IPS-18a (cell line): ENCODE measurements at regions not wholly inside any gene's neighbourhood (a gene's known extent, or its start where the extent isn't known, plus 50 kb on each side); places are given as distances from the start of the nearest gene placed in this dataset.

Experiments used
- H3K27ac ChIP-seq: one replicate; pipeline ENCODE4 v1.5.1; 2013; ENCODE audit warnings: low read length
- H3K27me3 ChIP-seq: one replicate; pipeline ENCODE4 v1.6.1; 2013; ENCODE audit warnings: mild to moderate bottlenecking, low read length; ENCODE audit not compliant: control insufficient read depth, insufficient read depth
- H3K36me3 ChIP-seq: one replicate; pipeline ENCODE4 v1.6.1; 2013; ENCODE audit warnings: low read depth, low read length; ENCODE audit not compliant: control insufficient read depth
- H3K4me1 ChIP-seq: one replicate; pipeline ENCODE4 v1.6.1; 2013; ENCODE audit warnings: low read depth, low read length; ENCODE audit not compliant: control insufficient read depth
- H3K4me3 ChIP-seq: one replicate; pipeline ENCODE4 v1.5.1; 2013; ENCODE audit warnings: low read length
- H3K9ac ChIP-seq: one replicate; pipeline ENCODE4 v1.6.1; 2013; ENCODE audit warnings: mild to moderate bottlenecking, low read length, moderate library complexity
- H3K9me3 ChIP-seq: one replicate; pipeline ENCODE4 v1.6.1; 2013; ENCODE audit warnings: low read depth, low read length; ENCODE audit not compliant: control insufficient read depth

DNA sequence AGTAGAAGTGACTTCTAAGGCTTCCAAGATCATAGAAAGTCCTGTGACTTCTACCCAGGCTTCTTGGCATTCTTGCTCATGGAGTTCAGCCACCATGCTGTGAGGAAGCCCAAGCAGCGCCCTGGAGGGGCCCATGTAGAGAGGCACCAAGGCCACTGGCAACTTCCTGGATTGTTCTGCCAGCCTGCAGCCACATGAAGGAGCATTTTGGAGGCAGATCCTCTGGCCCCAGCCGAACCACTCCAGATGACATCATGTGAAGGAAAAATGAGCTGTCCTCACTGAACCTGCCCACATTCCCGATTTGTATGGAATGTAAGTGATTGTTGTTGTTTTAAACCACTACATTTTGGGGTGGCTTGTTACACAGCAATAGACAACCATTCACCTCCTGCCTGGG lies 51.5 kb upstream of the MNX1 start:
- Histone ChIP-seq H3K27me3 (no peaks in the 10 kb centered on the region), H3K36me3 (no peaks in the 10 kb centered on the region)

DNA sequence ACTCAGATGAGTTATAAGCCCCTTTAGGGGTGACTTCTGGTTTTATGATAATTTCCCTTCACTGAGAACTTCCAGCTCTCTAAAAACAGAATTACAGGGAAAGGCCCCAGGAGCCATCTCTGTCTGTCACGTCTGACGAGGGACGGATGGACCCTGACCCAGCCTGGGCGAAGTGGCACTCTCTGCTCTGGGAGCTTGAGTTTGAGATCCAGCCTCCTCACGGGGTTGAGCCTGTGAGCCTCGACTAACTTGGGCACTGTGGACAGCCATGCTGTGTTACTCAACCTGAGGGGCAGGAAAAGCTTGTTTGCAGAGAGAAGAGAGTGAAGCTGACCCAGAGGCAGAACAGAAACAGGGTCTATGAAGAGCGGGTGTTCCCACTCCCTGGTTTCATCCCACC lies 54.6 kb upstream of the MNX1 start:
- H3K4me1 ChIP-seq = no peaks in the 10 kb centered on the region
- H3K9me3 ChIP-seq = no peaks in the 10 kb centered on the region
- no peak overlapping the region for H3K4me3 ChIP-seq
- H3K27me3 ChIP-seq = no peaks in the 10 kb centered on the region
- H3K27ac ChIP-seq = no peak overlapping the region
- H3K9ac ChIP-seq = no peak overlapping the region
- H3K36me3 ChIP-seq = no peaks in the 10 kb centered on the region

More for the DNA sequence above, 51.5 kb upstream of the MNX1 start:
- Histone ChIP-seq H3K4me3 (no peak overlapping the region), H3K27ac (no peak overlapping the region), H3K9me3 (no peaks in the 10 kb centered on the region), H3K9ac (no peak overlapping the region), H3K4me1 (no peaks in the 10 kb centered on the region)

- Histone ChIP-seq H3K27ac (no peak overlapping the region), H3K4me1 (no peaks in the 10 kb centered on the region), H3K36me3 (no peaks in the 10 kb centered on the region), H3K27me3 (peaks cover 11% of the 10 kb centered on the region), H3K9me3 (no peaks in the 10 kb centered on the region), H3K9ac (no peak overlapping the region), H3K4me3 (no peak overlapping the region)
These were observed 61.9 kb upstream of the MNX1 start for GRCh38 chr7:157072361-157072760.

GRCh38 chr7:157073335-157073734 lies 62.9 kb upstream of the MNX1 start:
- Histone ChIP-seq H3K9ac (no peak overlapping the region), H3K27me3 (peaks cover 20% of the 10 kb centered on the region), H3K9me3 (no peaks in the 10 kb centered on the region), H3K27ac (no peak overlapping the region), H3K4me1 (peaks cover 3% of the 10 kb centered on the region), H3K4me3 (no peak overlapping the region), H3K36me3 (no peaks in the 10 kb centered on the region)

DNA sequence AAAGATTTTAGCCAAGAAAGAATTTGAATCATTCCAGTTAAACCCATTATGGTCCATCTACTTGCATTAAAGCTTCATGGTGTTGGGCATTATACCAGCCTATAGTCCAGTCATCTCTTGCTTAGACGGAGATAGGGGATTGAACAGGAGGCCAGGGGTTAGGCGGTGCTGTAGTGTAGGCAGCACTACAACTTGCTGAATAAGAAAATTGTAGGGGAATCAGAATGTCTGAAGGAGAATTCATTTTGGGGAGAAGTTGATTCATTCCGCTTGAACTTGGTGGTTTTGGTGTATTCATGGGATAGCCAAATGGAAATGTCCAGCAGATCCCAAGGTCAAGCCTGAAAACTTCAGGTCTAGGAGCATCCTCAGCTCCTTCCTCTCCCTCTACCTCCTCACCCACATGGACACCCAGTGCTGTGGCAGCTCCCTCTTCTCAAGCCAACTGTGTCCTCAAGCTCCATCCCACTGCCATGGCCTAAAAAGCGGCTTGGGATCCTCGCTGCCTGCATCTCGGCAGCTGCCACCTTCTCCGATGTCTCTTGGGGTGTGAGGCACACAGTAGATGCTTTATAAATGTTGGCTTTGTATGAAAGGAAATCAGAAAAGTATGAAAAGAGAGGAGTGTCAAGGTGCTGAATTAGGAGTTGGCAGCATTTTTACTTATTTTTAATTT lies 63.6 kb upstream of the MNX1 start:
- Histone ChIP-seq H3K36me3 (no peaks in the 10 kb centered on the region), H3K9me3 (no peaks in the 10 kb centered on the region), H3K9ac (no peak overlapping the region), H3K4me3 (no peak overlapping the region), H3K4me1 (peaks cover 7% of the 10 kb centered on the region), H3K27ac (no peak overlapping the region), H3K27me3 (peaks cover 28% of the 10 kb centered on the region)

DNA sequence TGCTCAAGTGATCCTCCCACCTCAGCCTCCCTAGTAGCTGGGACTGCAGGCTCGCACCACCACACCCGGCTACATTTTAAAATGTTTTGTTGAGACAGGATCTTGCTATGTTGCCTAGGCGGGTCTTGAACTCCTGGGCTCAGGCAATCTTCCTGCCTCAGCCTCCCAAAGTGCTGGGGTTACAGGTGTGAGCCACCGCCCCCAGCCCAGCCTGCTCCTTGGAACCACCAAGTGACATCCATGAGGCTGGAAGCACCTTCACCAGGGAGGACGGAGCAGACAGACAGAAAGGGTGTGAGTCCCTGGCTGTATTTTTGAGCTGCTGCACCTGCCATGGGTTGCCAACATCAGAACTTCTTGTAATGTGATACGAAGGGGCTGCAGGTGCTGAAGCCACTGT lies 62.3 kb upstream of the UBE3C start:
- H3K4me3 ChIP-seq = no peak overlapping the region
- no peak overlapping the region for H3K27ac ChIP-seq
- peaks cover 7% of the 10 kb centered on the region for H3K4me1 ChIP-seq
- H3K9ac ChIP-seq = no peak overlapping the region
- no peaks in the 10 kb centered on the region for H3K9me3 ChIP-seq
- no peaks in the 10 kb centered on the region for H3K36me3 ChIP-seq
- H3K27me3 ChIP-seq = peaks cover 34% of the 10 kb centered on the region

DNA sequence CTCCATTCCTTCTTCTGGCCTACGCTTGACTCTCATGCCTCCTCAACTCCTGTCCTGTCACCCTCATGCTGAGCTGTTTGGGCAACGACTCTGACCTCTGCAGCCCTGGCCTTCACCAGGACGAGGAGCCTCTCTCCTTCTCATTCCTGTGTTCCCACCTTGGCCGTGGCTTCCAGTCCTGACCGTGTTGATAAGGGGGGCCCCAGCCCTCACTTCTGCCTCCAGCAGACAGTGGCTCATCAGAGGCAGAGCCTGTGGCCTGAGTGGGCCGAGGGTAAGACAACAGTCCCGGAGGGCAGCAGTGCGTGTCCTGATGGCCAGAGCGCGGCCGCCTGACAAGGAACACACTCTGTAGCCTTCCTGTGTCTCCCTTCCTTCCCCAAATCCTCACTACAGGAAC lies 61.7 kb upstream of the UBE3C start:
- peaks cover 7% of the 10 kb centered on the region for H3K4me1 ChIP-seq
- H3K9ac ChIP-seq = no peak overlapping the region
- no peak overlapping the region for H3K4me3 ChIP-seq
- no peaks in the 10 kb centered on the region for H3K36me3 ChIP-seq
- peaks cover 34% of the 10 kb centered on the region for H3K27me3 ChIP-seq
- H3K9me3 ChIP-seq = no peaks in the 10 kb centered on the region
- H3K27ac ChIP-seq = no peak overlapping the region

DNA sequence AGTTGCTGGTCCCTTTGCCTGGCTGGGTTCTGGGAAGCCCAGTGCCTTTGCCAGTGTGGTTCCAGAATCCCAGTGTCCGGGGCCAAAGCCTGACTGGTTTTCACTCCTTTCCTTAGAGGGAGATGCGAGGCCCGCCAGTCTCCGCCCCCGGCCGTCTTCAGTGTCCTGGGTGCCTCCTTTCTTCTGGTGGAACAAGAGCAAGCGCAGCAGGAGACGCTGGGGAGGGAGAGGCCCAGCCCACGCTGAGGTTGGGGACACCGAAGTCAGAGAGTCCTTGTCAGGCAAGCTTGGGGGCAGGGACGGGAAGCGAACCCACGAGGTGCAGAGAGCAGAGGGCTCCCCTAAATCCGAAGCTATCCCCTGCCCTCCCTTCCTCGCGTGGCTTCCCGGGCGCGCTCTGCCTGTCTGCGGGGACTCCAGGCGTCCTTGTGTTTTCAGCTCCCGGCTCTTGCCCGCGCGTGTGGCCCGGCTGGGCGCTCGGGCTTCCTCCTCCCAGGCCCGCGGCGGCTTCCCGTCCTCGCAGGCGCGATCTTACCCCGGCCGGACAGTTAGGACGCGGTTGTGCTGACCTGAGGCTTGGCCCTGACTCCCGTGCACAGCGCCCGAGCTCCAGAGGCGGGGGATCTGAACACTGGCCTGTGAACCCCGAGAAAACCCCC lies 60.6 kb upstream of the UBE3C start:
- H3K9me3 ChIP-seq = no peaks in the 10 kb centered on the region
- H3K27me3 ChIP-seq = peaks cover 34% of the 10 kb centered on the region
- H3K9ac ChIP-seq = no peak overlapping the region
- no peaks in the 10 kb centered on the region for H3K36me3 ChIP-seq
- H3K27ac ChIP-seq = no peak overlapping the region
- peak overlapping the region; percentile 51 for H3K4me3 ChIP-seq
- H3K4me1 ChIP-seq = peaks cover 7% of the 10 kb centered on the region

DNA sequence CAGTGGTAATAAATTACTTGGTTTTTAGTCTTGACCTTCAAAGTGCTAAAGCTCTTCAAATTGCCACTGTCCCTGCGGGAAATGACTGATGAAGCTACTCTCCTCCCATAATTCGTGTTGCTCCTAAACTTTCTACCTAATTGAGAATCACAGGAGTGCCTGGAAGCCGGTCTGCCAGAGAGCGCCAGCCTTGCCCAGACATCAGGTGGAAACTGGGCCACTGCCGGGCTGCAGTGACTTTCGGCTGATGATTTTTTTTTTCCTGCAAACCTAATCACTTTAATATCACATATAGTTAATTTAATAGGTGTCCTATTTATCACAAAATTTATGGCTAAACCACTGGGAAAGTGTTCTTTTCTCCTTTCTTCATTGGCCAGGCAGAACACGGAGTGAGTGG lies 59.6 kb upstream of the UBE3C start:
- no peak overlapping the region for H3K4me3 ChIP-seq

DNA sequence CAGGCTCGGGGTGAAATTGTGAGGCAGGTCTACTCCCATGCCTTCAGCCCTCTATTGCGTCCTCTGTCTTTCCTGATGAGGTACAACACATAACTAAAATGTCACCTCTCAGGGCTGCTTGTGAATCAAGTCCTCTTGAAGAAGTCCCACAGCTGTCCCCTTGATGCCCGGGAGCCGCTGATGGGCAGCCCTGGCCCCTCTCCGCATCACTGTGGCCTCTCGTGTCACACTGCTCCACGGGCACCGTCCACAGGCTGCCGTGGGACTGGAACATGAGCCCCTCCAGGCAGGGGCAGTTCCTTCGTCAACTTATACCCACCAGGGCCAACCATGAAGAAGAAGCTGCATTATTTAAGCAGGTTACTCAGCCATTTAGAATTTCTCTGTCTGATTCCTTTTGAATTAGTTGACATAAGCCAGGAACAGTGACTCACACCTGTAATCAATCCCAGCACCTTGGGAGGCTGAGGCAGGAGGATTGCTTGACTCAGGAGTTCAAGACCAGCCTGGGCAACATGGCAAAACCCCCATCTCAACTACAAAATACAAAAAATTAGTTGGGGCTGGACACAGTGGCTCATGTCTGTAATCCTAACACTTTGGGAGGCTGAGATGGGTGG lies 58.5 kb upstream of the UBE3C start:
- Histone ChIP-seq H3K4me1 (peaks cover 7% of the 10 kb centered on the region), H3K27me3 (peaks cover 34% of the 10 kb centered on the region), H3K9ac (no peak overlapping the region), H3K9me3 (no peaks in the 10 kb centered on the region), H3K27ac (no peak overlapping the region), H3K36me3 (no peaks in the 10 kb centered on the region), H3K4me3 (no peak overlapping the region)

More for the DNA sequence above, 59.6 kb upstream of the UBE3C start:
- H3K9me3 ChIP-seq = no peaks in the 10 kb centered on the region
- H3K9ac ChIP-seq = no peak overlapping the region
- peaks cover 34% of the 10 kb centered on the region for H3K27me3 ChIP-seq
- no peak overlapping the region for H3K27ac ChIP-seq
- peaks cover 7% of the 10 kb centered on the region for H3K4me1 ChIP-seq
- H3K36me3 ChIP-seq = no peaks in the 10 kb centered on the region

- no peak overlapping the region for H3K27ac ChIP-seq
- no peaks in the 10 kb centered on the region for H3K9me3 ChIP-seq
These were observed 52.1 kb upstream of the UBE3C start for GRCh38 chr7:157086508-157087187.

More at GRCh38 chr7:157086508-157087187, 52.1 kb upstream of the UBE3C start:
- no peaks in the 10 kb centered on the region for H3K4me1 ChIP-seq
- no peak overlapping the region for H3K9ac ChIP-seq
- H3K4me3 ChIP-seq = no peak overlapping the region
- no peaks in the 10 kb centered on the region for H3K36me3 ChIP-seq
- no peaks in the 10 kb centered on the region for H3K27me3 ChIP-seq
